ENCODE measurements at regions not wholly inside any gene's neighbourhood (a gene's known extent, or its start where the extent isn't known, plus 50 kb on each side); places are given as distances from the start of the nearest gene placed in this dataset.

DNA sequence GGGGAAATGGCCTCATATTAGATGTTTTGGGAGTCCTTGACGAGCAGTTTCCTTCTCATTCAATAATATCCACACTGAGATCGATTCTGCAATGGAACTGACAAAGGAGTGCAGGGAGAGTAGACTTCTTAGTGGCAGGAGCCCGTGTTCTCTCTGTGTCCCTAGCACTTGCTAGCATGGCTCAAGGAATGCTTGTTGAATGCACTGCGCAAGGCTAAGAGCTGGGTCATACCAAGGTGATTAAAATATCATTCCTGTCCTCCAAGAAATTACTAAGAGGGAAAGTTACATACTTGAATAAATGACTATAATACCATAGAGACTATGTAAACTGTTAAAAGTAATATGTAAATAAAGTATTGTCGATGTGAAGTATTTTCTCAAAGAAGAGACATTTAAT is 630.1 kb downstream of the IRX1 start:
- intact Hi-C loops (cut with micrococcal nuclease), result no loop called here
- DNase-seq, result no peak
- ATAC-seq, result no peak

DNA sequence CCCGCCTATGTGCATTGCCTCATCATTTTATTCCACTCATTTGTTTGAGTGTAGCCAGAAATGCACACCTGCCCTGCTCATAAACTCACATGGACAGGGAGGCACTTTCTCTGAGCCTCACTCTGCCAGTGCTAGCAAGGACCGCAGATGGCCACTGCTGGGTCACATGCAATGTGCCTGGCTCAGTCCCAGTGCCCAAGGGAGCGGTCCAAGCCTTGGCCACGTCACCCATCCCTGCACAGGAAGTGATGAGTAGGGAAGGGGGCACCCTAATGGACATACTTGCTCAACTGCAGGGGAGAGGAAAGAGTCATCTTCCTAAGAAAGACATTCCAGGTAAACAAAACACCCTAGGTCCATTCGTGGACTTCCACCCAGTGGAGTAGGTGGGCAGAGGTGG is 630.9 kb downstream of the IRX1 start:
- no peak for DNase-seq
- intact Hi-C loops (cut with micrococcal nuclease), result no loop called here
- no peak for ATAC-seq

DNA sequence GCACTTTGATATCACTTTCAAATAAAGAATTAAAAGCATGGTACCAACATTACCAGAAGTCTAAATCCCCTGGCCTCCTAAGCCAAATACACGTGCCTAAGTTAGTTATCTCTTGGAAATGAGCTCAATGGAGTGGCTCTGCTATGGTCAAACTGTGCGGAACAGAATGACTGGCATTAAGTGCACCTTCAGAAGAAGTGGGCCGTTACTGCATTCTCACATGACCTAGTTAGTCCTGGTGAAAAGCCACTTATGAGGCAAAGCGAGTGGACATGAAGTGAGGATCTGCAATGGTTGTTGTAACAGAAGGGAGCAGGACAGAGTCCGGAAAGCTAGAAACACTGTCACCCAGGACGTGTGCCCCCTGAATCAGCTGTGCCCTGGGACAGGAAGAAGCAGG is 633.1 kb downstream of the IRX1 start:
- DNase-seq, result no peak
- intact Hi-C loops (cut with micrococcal nuclease), result no loop called here
- ATAC-seq, result no peak

DNA sequence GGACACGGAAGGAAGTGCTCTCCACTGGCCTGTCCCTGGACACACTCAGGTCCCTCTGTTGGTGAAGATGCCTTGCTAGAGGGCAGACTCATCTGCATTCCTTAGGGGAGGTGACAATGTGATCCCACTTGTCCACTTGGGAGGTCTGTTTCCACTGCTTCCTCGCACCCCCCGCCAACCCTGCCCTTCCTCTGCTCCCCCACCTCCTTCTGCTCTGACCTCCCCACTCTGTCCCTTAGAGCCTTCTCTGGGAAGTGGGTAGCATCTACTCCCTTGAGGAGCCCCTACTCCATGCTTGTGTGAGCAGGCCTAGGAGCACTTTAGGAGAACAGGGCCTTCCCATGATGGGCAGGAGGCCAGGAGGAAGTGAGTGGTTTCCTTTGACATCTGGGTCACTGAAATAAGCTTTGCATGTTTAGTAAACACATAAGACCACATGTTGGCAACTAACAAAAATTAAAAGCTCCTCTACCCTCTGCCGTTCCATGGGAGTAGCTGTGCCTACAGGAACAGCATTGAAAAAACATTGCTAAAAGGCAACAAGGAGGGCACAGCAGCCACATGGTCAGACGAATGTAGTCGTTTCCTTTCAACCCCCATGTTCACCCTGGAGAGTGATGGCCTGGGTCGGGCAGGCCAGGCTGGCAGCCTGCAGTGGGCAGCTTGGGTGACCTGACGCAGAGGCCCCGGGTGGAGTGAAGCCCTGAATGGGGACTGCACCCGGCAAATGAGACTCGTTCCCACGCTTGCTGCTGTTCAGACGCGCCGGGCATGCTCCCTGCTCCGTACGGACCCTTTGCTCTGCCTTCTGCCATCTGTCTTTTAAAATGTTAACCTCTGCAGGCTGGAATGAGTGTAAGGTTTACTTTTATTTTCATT is 634.0 kb downstream of the IRX1 start:
- intact Hi-C loops (cut with micrococcal nuclease), result no loop called here
- DNase-seq (no peak), ATAC-seq (no peak)

DNA sequence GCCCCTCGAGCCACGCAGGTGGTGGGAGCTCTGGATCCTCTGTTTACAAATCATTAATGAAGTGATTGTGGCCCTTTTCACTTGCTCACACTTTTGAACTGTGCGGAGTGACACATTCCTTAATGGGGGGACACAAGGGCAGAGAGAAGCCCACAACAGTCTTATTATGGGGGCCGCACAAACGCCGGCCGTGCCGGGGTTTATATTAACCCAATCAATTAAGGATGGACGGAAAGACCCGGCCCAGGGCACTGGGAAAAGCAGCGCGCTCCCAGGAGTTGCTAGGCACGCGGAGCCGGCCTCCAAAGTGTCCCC is 634.8 kb downstream of the IRX1 start:
- DNase-seq (no peak), ATAC-seq (no peak)
- intact Hi-C loops (cut with micrococcal nuclease), result no loop called here

DNA sequence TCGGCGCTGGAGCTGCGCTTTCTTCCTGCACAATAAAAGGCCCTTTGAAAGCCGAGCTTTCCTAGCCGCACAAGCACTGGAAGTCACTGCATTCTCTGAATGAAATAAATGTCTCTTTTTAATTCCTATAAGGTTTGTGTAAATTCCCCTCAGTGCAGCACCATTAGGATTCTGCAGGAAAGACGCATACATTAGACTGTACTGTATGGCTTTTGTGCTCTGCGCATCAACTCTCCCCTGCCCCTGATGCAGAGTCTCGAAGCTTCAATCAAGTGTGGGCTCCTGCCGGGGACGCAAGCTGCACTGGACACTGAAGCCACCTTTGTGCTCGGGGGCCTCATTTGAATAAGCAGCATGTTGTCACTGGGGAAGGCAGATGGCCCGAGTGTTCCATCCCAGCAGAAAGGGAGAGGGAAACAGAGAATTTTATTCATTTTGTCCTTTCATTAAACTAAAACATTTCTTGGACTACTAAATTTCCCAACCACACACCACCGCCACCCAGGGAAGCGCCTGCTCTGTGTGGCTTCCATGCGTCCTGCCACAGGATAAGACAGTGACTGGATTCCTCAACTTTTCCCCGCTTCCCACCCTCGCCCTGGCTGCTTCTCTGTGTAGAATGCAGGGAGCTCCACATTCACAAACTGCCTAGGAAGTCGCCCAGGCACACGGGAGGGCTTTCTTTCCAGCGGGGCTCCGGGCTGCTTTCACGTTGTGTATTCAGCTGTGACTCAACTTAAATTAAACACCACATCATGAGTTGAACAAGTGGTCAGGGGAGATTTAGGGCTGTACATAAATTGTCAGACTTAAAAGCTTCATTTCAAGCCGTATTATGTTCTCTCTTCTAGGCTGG is 635.4 kb downstream of the IRX1 start:
- DNase-seq (no peak), ATAC-seq (no peak)
- intact Hi-C loops (cut with micrococcal nuclease), result no loop called here

DNA sequence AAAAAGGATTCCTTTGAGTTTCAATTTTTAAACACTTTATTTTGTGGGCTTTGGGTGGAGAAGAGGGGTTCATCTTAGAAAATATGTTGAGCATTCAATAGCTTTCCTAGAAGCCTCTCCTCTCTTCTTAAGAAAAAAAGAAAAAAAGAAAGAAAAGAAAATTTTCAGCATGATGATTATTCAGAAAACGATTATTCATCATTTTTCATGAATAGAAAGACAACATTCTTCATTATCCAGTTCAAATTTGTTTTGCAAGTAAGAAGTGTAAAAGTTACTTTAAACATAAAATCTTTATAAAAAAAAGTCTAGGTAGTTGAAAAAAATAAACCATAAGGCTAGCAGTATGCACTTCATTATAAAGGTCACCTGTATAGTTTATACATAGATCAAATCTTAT is 636.5 kb downstream of the IRX1 start:
- no peak for DNase-seq
- no peak for ATAC-seq
- intact Hi-C loops (cut with micrococcal nuclease), result no loop called here

DNA sequence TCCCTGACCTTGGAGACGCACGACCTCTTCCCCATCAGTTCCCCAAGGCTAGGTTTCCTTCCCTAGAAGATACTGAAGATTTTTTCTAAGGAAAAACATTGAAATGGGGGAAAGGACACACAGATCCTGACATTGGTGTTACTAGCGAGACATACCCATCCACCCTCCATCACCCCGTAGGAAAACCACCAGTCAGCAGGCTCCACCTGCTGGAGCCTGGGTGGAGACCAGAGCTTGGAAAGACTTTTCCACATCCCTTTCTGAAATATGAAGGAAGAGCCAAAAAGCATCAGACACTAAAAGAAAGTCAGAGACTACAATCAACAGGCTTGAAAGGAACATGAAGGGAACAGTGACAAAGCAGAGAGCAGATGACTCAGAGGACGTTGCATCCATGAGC is 638.0 kb downstream of the IRX1 start:
- ATAC-seq, result no peak
- no peak for DNase-seq
- intact Hi-C loops (cut with micrococcal nuclease), result no loop called here

DNA sequence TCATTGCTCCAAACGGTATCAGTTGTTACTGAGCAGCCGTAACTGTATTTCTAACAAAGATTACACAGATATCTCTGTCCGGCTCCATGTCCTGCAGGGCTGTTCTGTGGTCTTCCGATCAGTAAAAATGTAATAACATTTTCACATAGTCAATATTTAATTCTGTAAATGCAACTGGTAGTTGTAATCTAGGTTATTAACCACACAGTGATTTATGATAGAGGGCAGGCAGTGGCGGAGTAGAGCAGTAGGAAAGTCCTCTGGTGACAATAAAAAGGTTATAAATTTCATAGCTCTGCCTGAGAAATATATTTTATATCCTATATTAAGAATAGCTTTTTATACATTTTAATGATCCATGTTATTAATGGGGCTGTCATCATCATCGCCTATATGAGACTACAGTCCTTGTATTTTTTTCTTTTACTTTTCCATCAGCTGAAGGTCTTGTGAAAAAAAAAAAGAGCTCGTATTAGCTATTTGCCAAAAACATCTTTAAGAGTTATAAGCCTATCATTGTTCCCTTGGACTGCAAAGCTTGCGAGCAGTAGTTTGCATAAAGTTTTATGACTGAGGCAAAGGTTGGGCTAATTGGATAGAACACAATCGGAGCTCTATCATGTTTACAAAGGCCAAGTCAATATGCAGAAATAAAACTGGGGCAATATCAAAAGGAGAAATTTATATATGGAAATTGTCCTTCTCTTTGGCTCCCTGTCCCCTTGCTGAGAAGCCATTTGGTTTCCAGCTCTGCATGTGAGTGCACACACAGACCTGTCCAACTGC is 648.0 kb downstream of the IRX1 start:
- DNase-seq (no peak), ATAC-seq (no peak)
- intact Hi-C loops (cut with micrococcal nuclease), result no loop called here

DNA sequence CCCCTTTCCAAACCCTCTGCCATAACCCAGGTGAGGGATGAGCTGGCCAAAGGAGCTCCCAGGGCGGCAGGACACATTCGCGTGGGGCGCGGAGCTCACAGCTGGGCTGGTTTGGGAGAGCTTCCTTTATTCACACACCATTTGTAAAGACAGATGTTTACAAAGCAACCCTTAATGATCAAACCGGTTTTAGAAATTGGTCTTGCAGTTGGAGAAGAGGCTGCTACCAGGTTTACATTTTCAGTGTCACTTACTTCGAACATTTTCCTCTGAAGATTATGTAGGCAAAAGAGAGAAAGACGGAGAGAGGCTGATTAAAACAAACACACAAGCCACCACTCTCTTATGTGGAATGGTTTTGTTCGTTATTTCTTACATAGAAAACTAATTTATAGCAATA is 648.7 kb downstream of the IRX1 start:
- no peak for DNase-seq
- no peak for ATAC-seq
- intact Hi-C loops (cut with micrococcal nuclease), result no loop called here

DNA sequence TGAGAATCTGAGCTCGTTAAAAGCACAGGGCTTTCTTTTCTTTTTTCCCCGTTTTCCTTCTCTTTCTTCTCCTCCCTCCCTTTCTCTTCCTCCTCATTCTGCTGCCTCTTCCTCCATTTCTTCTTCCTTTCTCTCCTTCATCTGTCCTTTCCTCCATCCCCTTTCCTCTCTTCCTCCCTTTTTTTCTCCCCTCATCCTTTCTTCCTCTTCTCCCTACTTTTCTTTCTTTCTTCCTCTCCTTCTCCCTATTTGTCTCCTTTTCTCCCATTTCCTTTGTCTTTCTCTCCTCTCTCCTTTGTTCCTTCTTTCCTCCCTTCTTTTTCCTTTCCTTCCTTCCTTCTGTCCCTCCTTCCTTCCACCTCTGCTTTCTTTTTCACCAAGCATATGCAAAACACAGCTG is 649.4 kb downstream of the IRX1 start:
- DNase-seq, result no peak
- no peak for ATAC-seq
- intact Hi-C loops (cut with micrococcal nuclease), result no loop called here

DNA sequence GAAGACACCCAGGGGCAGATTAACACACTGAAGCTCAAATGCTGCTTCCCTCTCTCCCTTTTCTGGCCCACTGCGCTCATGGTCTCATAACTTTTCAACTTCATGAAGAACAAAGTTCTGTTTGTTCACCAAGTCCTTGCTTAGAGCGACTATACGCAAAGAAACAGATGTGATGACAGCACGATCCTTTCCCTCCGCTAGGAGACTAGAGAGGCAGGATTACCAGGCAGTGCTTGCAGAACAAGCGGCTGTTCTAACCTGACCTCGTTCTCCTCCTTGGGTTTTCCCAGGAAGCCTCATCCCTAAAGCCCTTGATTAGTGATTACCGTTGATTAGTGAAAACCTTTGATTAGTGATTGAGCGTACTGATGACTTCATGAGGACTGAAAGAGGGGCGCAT is 649.9 kb downstream of the IRX1 start:
- DNase-seq (no peak), ATAC-seq (no peak)
- intact Hi-C loops (cut with micrococcal nuclease), result no loop called here

DNA sequence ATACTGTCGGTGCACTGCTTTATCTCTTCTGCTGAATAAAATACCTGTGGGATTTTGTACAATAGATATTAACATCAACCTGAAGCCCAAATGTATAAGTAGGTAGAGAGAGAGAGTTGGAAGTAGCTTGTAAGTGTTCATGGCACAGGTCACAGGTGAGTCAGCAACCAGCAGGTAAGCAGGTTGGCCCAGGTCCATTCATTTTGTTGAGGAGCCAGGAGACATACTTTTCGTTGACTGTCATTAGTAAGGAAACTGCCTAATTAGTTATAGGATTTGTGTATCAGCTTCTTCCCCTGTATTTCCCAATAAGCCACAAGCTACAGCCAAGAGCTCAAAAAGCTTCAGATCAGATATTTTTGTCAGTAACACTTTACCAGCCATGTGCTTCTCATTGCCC is 650.8 kb downstream of the IRX1 start:
- no peak for DNase-seq
- intact Hi-C loops (cut with micrococcal nuclease), result no loop called here
- no peak for ATAC-seq

DNA sequence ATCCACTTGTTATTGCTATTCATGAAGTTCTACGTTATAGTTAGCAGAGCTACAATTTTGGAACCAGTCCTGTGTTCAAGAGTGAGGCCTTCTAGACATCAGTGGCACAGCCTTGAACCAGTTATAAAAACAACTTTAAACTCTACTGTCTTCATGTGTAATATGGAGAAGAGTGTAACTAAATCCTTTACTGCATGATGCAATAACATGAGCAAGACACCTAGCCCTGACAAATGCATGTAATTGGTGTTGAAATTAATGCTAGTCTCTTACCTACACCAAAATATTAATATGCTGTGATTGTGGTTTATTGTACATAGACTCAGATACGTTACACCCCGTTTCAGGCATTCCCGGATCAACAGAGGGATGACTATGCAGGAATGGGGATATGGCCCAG is 654.6 kb downstream of the IRX1 start:
- intact Hi-C loops (cut with micrococcal nuclease), result no loop called here
- ATAC-seq (no peak), DNase-seq (no peak)

DNA sequence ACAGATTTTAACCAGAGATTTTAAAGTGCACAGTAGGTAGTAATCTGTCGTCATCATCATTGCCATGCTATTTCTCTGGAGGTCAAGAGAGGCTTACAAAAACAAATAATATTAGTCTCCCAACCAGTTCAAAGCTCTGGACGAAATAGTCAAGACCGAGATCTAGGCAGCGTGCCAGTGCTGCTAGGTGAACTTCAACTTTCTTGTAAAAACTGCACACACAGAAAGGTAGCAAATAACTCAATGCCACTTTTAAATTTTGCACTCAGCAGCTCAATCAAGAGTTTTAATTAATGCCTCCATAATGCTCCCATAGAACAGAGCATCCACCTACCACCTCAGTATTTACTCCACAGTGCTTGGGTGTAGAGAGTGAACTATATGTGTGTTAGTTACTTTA is 656.8 kb downstream of the IRX1 start:
- intact Hi-C loops (cut with micrococcal nuclease), result no loop called here
- ATAC-seq, result no peak
- DNase-seq, result no peak

DNA sequence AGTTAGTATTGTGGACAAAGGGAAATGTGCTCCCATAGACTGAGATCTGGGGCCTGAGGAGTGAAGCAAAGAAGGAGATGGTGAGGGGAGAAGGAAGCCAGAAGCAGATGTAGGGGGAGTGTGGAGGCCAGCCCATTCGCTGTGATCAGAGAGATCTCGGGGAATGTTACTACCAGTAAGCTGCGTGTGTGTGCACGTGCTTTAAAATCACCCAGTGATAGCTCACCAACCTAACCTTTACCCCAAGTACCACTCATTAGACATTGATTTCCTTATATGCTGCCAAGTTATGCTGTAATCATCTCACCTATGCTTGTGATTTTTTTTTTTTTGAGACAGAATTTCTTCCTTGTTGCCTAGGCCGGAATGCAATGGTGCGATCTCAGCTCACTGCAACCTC is 659.1 kb downstream of the IRX1 start:
- no peak for ATAC-seq

DNA sequence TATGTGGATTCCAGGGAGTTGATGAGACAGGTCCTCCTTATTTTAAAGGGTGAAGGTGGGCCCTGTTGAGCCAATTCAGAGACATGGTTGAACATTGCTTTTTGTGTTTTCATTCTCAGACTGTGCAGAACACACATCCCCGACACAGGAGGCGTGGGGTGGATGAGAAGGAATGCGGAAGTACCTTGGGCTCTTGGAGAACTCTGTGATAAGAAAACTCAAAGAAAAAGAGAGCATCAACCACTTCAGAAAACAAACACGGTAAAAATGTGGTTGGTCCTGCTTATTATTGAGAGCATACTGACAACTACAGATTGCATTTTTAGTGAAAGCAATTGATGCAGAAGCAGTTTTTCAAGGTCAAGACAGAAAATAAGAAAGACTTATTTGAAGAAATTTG is 659.8 kb downstream of the IRX1 start:
- DNase-seq (no peak), ATAC-seq (no peak)
- intact Hi-C loops (cut with micrococcal nuclease), result no loop called here

More for the DNA sequence above, 659.1 kb downstream of the IRX1 start:
- intact Hi-C loops (cut with micrococcal nuclease), result no loop called here
- DNase-seq, result no peak

DNA sequence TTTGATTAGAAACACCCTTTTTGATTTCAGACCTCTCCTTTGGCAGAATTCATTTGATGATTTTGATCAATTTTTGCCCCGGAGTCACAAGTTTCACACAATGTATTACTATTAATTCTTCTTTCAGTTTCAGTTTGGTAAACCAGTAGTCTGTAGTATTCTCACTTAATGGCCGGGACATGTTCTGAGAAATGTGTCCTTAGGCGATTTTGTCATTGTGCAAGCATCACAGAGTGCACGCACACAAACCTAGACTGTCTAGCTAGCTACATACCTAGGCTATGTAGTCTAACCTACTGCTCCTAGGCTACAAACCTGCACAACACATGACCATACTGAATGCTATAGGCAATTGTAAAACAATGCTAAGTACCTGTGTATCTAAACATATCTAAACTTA is 662.5 kb downstream of the IRX1 start:
- intact Hi-C loops (cut with micrococcal nuclease), result no loop called here

DNA sequence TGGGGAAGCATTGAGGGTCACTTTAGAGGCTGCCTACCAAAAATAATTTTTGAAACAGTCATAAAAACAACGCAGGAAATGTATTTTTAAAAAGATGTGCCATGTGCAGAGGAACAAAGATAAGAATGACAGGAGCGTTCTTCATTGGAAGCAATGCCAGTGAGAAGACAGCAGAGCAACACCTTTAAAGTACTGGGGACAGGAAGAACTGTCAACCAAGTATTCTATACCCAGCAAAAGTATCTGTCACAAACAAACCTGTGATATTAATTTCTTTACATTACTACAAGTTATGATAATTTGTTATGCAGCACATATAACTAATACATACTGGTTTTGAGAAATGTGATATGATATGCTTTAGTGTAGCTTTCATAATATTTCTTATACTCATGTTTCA is 675.6 kb downstream of the IRX1 start:
- intact Hi-C loops (cut with micrococcal nuclease), result no loop called here
- ATAC-seq, result no peak
- DNase-seq, result no peak

More for the DNA sequence above, 662.5 kb downstream of the IRX1 start:
- DNase-seq (no peak), ATAC-seq (no peak)

DNA sequence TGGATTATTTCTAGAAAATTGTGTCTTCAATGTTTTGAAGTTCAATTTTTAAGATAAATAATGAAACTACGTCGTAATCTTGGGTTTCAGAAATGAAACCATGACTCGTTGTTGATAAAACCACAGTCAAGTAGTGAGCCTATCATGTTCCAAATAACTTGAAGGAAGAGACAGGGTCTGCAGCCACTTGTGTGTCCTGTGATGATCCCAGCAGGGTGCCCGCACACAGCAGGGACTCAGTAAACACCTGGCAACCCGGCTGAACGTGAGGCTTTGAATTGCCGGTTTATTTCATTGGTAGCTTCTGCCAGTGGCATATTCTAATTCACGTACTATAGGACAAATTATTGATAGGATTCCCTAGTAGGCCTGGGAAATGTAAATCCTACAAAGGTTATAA is 679.6 kb downstream of the IRX1 start:
- intact Hi-C loops (cut with micrococcal nuclease), result no loop called here
- no peak for ATAC-seq
- no peak for DNase-seq
